Endodermal cell (in vitro differentiated cells): ENCODE measurements at regions not wholly inside any gene's neighbourhood (a gene's known extent, or its start where the extent isn't known, plus 50 kb on each side); places are given as distances from the start of the nearest gene placed in this dataset.
A peak's percentile ranks its signal among the peaks of the same experiment; 100 is the strongest.

Source experiments
- DNase-seq: peaks from one replicate; pipeline ENCODE4 v3.0.0-alpha.2; 2017
- H3K27ac ChIP-seq: 2 replicates; pipeline ENCODE4 v1.5.1; 2013; ENCODE audit warnings: mild to moderate bottlenecking, low read depth, low read length, moderate library complexity
- H3K27me3 ChIP-seq: 2 replicates; pipeline ENCODE4 v1.6.1; 2013; ENCODE audit warnings: mild to moderate bottlenecking, low read length, moderate library complexity; ENCODE audit not compliant: insufficient read depth, control insufficient read depth, poor library complexity, severe bottlenecking
- H3K36me3 ChIP-seq: 2 replicates; pipeline ENCODE4 v1.7.0; 2013; ENCODE audit warnings: mild to moderate bottlenecking, low read length, moderate library complexity; ENCODE audit not compliant: control insufficient read depth, insufficient read depth
- H3K4me1 ChIP-seq: one replicate; pipeline ENCODE4 v1.7.0; 2013; ENCODE audit warnings: low read length; ENCODE audit not compliant: control insufficient read depth, insufficient read depth
- H3K4me3 ChIP-seq: 2 replicates; pipeline ENCODE4 v1.5.1; 2013; ENCODE audit warnings: mild to moderate bottlenecking, low read length, moderate library complexity
- H3K9ac ChIP-seq: 2 replicates; pipeline ENCODE4 v1.6.1; 2013; ENCODE audit warnings: mild to moderate bottlenecking, low read length, moderate library complexity; ENCODE audit not compliant: poor library complexity, severe bottlenecking; ENCODE audit errors: extremely low read depth
- H3K9me3 ChIP-seq: 2 replicates; pipeline ENCODE4 v1.6.1; 2013; ENCODE audit warnings: mild to moderate bottlenecking, low read length, moderate library complexity; ENCODE audit not compliant: control insufficient read depth
- H3K27ac Mint-ChIP-seq: 2 replicates; pipeline ENCODE4 v1.8.0; 2020; ENCODE audit warnings: mixed read lengths
- H3K27me3 Mint-ChIP-seq: 2 replicates; pipeline ENCODE4 v1.8.0; 2021; ENCODE audit warnings: mild to moderate bottlenecking, mixed read lengths; ENCODE audit not compliant: insufficient read depth
- H3K36me3 Mint-ChIP-seq: 2 replicates; pipeline ENCODE4 v1.8.0; 2020; ENCODE audit warnings: low read depth, mixed read lengths
- H3K4me1 Mint-ChIP-seq: 2 replicates; pipeline ENCODE4 v1.8.0; 2020; ENCODE audit warnings: mixed read lengths
- H3K4me3 Mint-ChIP-seq: 2 replicates; pipeline ENCODE4 v1.8.0; 2020; ENCODE audit warnings: mild to moderate bottlenecking, moderate library complexity, mixed read lengths
- H3K9me3 Mint-ChIP-seq: 2 replicates; pipeline ENCODE4 v1.8.0; 2020; ENCODE audit warnings: mild to moderate bottlenecking, mixed read lengths
- CTCF ChIP-seq: fragments of 200-600 bp; sonication (generic); conservative IDR thresholded peaks from 2 replicates; pipeline ENCODE4 v1.5.0; 2021; ENCODE audit warnings: antibody characterized with exemption, mild to moderate bottlenecking
- WGBS, 2 experiments: methylation state at CpG; one replicate each; pipeline versions ENCODE4 v1.1.5 to v1.1.7; 2013; ENCODE audit warnings: missing lambda C conversion rate in 2 of 2, mixed read lengths in 1 of 2; ENCODE audit not compliant: insufficient coverage in 1 of 2, insufficient read length in 1 of 2; 5-methylcytosine and 5-hydroxymethylcytosine counted together

GRCh38 chr14:22502007-22502406 lies 87.0 kb downstream of the DAD1 start:
- H3K27ac ChIP-seq: no peak overlapping the region
- no peak for TF ChIP-seq CTCF
- Mint-ChIP-seq H3K27ac (no peak overlapping the region), H3K4me3 (no peak overlapping the region), H3K9me3 (no peaks in the 10 kb centered on the region), H3K4me1 (peaks cover 29% of the 10 kb centered on the region), H3K36me3 (no peaks in the 10 kb centered on the region), H3K27me3 (no peaks in the 10 kb centered on the region)
- H3K9me3 ChIP-seq: no peaks in the 10 kb centered on the region
- no peak overlapping the region for H3K4me3 ChIP-seq
- 93 to 95% methylated on average over 10 of the region's 10 CpGs for WGBS, 2 experiments
- no peak for DNase-seq
- H3K4me1 ChIP-seq: peaks cover 4% of the 10 kb centered on the region
- no peaks in the 10 kb centered on the region for H3K27me3 ChIP-seq
- no peaks in the 10 kb centered on the region for H3K36me3 ChIP-seq
- no peak overlapping the region for H3K9ac ChIP-seq

GRCh38 chr14:22500954-22501726 lies 87.9 kb downstream of the DAD1 start:
- no peaks in the 10 kb centered on the region for H3K9me3 Mint-ChIP-seq
- Histone ChIP-seq H3K9me3 (no peaks in the 10 kb centered on the region), H3K27ac (no peak overlapping the region), H3K36me3 (no peaks in the 10 kb centered on the region), H3K4me3 (no peak overlapping the region), H3K27me3 (no peaks in the 10 kb centered on the region), H3K9ac (no peak overlapping the region), H3K4me1 (peaks cover 4% of the 10 kb centered on the region)
- WGBS, 2 experiments: 92 to 98% methylated on average over 7 to 9 of the region's 10 CpGs
- H3K27me3 Mint-ChIP-seq: no peaks in the 10 kb centered on the region
- no peak for DNase-seq
- no peak overlapping the region for H3K27ac Mint-ChIP-seq
- H3K36me3 Mint-ChIP-seq: no peaks in the 10 kb centered on the region
- peaks cover 30% of the 10 kb centered on the region for H3K4me1 Mint-ChIP-seq
- no peak for TF ChIP-seq CTCF
- H3K4me3 Mint-ChIP-seq: no peak overlapping the region

- Mint-ChIP-seq H3K36me3 (no peaks in the 10 kb centered on the region), H3K27me3 (no peaks in the 10 kb centered on the region), H3K4me1 (peaks cover 28% of the 10 kb centered on the region), H3K4me3 (no peak overlapping the region), H3K9me3 (no peaks in the 10 kb centered on the region), H3K27ac (no peak overlapping the region)
- no peaks in the 10 kb centered on the region for H3K9me3 ChIP-seq
- H3K4me1 ChIP-seq: peaks cover 4% of the 10 kb centered on the region
- no peaks in the 10 kb centered on the region for H3K36me3 ChIP-seq
- no peak overlapping the region for H3K4me3 ChIP-seq
- DNase-seq: no peak
- WGBS, 2 experiments: 80 to 91% methylated on average over 1 to 2 of the region's 2 CpGs
- H3K27ac ChIP-seq: no peak overlapping the region
- TF ChIP-seq CTCF: peak; percentile 46
- no peaks in the 10 kb centered on the region for H3K27me3 ChIP-seq
- H3K9ac ChIP-seq: no peak overlapping the region
Measured at GRCh38 chr14:22500525-22500924, 88.5 kb downstream of the DAD1 start.
